Stomach (tissue), 8 donors: ENCODE measurements at regions not wholly inside any gene's neighbourhood (a gene's known extent, or its start where the extent isn't known, plus 50 kb on each side); places are given as distances from the start of the nearest gene placed in this dataset.

Experiments used
- DNase-seq, 2 donors: peaks; one replicate each; pipeline versions ENCODE4 v3.0.0 to v3.0.0-alpha.2; 2013 to 2019
- H3K27ac ChIP-seq, 5 donors: fragments of 200-600 bp in 4 of 5; sonication (generic) in 4 of 5; one replicate each; pipeline ENCODE4 v1.5.1; 2013 to 2019; ENCODE audit warnings: mild to moderate bottlenecking in 1 of 5, moderate library complexity in 1 of 5
- H3K27me3 ChIP-seq, 3 donors: fragments of 200-600 bp; sonication (generic); one replicate each; pipeline ENCODE4 v1.5.1; 2017 to 2019; ENCODE audit warnings: mixed run types in 1 of 3
- H3K36me3 ChIP-seq, 4 donors: fragments of 200-600 bp; sonication (generic); 1 replicate in 3 of 4; 2 replicates in 1 of 4; pipeline ENCODE4 v1.5.1; 2016 to 2019
- H3K4me1 ChIP-seq, 4 donors: fragments of 200-600 bp; sonication (generic); one replicate each; pipeline ENCODE4 v1.5.1; 2016 to 2019
- H3K4me3 ChIP-seq, 4 donors: fragments of 200-600 bp; sonication (generic) in 3 of 4; one replicate each; pipeline ENCODE4 v1.5.1; 2016 to 2019; ENCODE audit warnings: mild to moderate bottlenecking in 1 of 4
- H3K9me3 ChIP-seq, 4 donors: fragments of 200-600 bp; sonication (generic); one replicate each; pipeline ENCODE4 v1.5.1; 2016 to 2019
- EP300 ChIP-seq: sonication (generic); formaldehyde crosslinking; IDR thresholded peaks from one replicate; pipeline ENCODE4 v1.6.1; 2017; ENCODE audit warnings: antibody characterized with exemption
- POLR2A ChIP-seq, 4 donors: fragments of 450-650 bp; IDR thresholded peaks; one replicate each; pipeline ENCODE4 v1.6.1; 2016; ENCODE audit warnings: antibody characterized with exemption in 4 of 4, control low read depth in 2 of 4, mild to moderate bottlenecking in 1 of 4, moderate library complexity in 1 of 4
- POLR2AphosphoS5 ChIP-seq, 3 donors: sonication (generic); formaldehyde crosslinking; IDR thresholded peaks; one replicate each; pipeline ENCODE4 v1.6.1; 2016; ENCODE audit warnings: antibody characterized with exemption in 3 of 3
- WGBS, 5 donors: extraction: QIAGEN DNeasy Blood & Tissue Kit in 3 of 5; methylation state at CpG; one replicate each; pipeline versions ENCODE4 v1.1.5 to v1.1.7; 2013 to 2018; 5-methylcytosine and 5-hydroxymethylcytosine counted together
- intact Hi-C: fragments of 100-400 bp; cut with DNase I; formaldehyde crosslinking; loops from one replicate; pipeline ENCODE4 v1.15.1; 2023; ENCODE audit warnings: low total_unique reads
- TF ChIP-seq, protein P1 (sequence below), 7 experiments: fragments of 450-650 bp in 4 of 7; fragments of 200-600 bp in 3 of 7; sonication (generic) in 3 of 7; IDR thresholded peaks; one replicate each; pipeline ENCODE4 v1.5.1; 2016 to 2019; ENCODE audit warnings: antibody characterized with exemption in 7 of 7, control low read depth in 2 of 7, mild to moderate bottlenecking in 1 of 7
- donor health status: healthy with polysubstance abuse.
- donor health status: Bipolar disorder and iron deficiency.
- donor health status: healthy.

DNA sequence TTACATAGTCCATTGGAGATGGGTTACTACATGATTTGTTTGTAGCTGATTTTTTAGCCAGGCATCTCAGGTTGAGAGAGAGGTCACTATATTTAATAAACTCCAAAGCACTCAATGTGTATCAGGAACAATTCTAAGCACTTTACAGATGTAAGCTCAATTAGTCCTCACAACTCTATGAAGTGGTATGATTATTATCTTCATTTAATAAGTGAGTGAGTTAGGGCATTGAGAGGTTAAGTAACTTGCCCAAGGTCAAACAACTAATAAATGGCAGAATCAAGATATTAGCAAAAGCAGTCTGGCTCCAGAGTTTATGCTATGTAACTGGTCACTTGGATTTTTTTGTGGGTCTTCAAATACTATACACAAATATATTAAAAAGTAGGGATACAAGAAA is 56.3 kb upstream of the ABI3BP start:
- TF ChIP-seq POLR2A (IDR thresholded peaks at IDR 0.05) (no peak), POLR2AphosphoS5 (IDR thresholded peaks at IDR 0.05) (no peak), EP300 (no peak)
- TF ChIP-seq, protein P1, sequence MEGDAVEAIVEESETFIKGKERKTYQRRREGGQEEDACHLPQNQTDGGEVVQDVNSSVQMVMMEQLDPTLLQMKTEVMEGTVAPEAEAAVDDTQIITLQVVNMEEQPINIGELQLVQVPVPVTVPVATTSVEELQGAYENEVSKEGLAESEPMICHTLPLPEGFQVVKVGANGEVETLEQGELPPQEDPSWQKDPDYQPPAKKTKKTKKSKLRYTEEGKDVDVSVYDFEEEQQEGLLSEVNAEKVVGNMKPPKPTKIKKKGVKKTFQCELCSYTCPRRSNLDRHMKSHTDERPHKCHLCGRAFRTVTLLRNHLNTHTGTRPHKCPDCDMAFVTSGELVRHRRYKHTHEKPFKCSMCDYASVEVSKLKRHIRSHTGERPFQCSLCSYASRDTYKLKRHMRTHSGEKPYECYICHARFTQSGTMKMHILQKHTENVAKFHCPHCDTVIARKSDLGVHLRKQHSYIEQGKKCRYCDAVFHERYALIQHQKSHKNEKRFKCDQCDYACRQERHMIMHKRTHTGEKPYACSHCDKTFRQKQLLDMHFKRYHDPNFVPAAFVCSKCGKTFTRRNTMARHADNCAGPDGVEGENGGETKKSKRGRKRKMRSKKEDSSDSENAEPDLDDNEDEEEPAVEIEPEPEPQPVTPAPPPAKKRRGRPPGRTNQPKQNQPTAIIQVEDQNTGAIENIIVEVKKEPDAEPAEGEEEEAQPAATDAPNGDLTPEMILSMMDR (IDR thresholded peaks at IDR 0.05) = no peak
- H3K4me3 ChIP-seq = no peak overlapping the region
- no peaks in the 10 kb centered on the region for H3K4me1 ChIP-seq
- DNase-seq = no peak
- intact Hi-C loops = no loop called here
- no peaks in the 10 kb centered on the region for H3K27me3 ChIP-seq
- no peak overlapping the region for H3K27ac ChIP-seq
- no peaks in the 10 kb centered on the region for H3K9me3 ChIP-seq
- H3K36me3 ChIP-seq = no peaks in the 10 kb centered on the region

DNA sequence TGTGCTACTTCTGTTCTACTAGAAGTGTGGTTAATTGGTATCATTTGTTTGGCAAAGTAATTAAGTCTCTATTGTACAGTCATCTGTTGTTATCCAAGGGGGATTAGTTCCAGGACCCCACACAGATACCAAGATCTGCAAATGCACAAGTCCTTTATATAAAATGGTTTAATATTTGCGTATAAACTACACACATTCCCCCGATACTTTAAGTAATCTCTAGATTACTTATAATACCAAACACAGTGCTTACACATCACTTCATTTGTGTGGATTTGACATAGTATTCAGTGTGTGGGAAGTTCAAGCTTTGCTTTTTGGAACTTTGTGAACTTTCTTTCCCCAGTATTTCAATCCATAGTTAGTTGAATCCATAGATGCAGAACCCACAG is 50.5 kb upstream of the ABI3BP start:
- Histone ChIP-seq H3K4me1 (peaks cover 0 to 4% (median 0%) of the 10 kb centered on the region in 4 donors), H3K36me3 (no peaks in the 10 kb centered on the region), H3K4me3 (no peak overlapping the region), H3K27me3 (no peaks in the 10 kb centered on the region), H3K9me3 (no peaks in the 10 kb centered on the region), H3K27ac (no peak overlapping the region)
- 63 to 79% (median 68%) methylated on average over 2 of the region's 2 CpGs for WGBS, 5 donors
- intact Hi-C loops = no loop called here
- no peak for DNase-seq
- TF ChIP-seq POLR2A (IDR thresholded peaks at IDR 0.05) (no peak), EP300 (no peak), POLR2AphosphoS5 (IDR thresholded peaks at IDR 0.05) (no peak)
- TF ChIP-seq, protein P1 (IDR thresholded peaks at IDR 0.05) = no peak

DNA sequence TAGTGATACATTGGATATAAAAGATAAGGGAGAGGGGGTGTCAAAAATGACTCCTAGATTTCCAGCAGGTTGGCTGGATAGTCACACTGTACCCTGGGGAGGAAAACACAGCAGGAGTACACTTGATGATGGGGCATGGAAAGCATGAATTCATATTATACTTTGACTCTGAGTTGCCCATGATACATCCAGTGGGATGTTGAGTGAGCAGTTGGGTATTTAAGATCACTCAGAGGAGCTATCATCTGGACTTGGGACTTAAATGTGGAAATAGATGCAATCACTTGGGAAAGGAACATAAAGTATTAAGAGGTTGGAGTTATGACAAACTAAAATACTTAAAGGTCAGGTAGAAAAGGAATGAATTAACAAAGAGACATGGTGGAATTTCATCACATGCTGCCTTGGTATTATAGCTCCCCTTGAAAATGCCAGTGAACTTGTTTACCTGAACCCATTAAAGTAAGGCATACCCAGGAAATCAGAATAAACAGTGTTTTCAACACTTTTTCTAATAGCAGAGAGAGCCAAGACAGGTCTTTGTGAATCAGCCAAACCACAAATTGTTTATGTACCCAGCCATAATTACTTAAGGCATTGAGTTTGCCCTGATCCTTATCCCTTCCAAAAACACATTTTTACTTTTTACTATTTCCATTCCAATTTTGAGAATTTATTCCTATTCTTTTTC is 49.9 kb upstream of the ABI3BP start:
- intact Hi-C loops = no loop called here
- TF ChIP-seq, protein P1 (IDR thresholded peaks at IDR 0.05) = no peak
- TF ChIP-seq EP300 (no peak), POLR2AphosphoS5 (IDR thresholded peaks at IDR 0.05) (no peak), POLR2A (IDR thresholded peaks at IDR 0.05) (no peak)
- no peak overlapping the region for H3K4me3 ChIP-seq
- peaks cover 0 to 4% (median 0%) of the 10 kb centered on the region in 4 donors for H3K4me1 ChIP-seq
- H3K27me3 ChIP-seq = no peaks in the 10 kb centered on the region
- H3K27ac ChIP-seq = no peak overlapping the region
- no peaks in the 10 kb centered on the region for H3K9me3 ChIP-seq
- DNase-seq = no peak
- H3K36me3 ChIP-seq = no peaks in the 10 kb centered on the region
